Hepatocyte (in vitro differentiated cells): ENCODE measurements at regions not wholly inside any gene's neighbourhood (a gene's known extent, or its start where the extent isn't known, plus 50 kb on each side); places are given as distances from the start of the nearest gene placed in this dataset.

Source experiments
- EZH2 ChIP-seq: fragments of 200-600 bp; sonication (generic); IDR thresholded peaks from 2 replicates; pipeline ENCODE4 v1.6.1; 2016; ENCODE audit warnings: antibody characterized with exemption, mild to moderate bottlenecking, borderline replicate concordance
- EZH2phosphoT487 ChIP-seq: fragments of 200-600 bp; sonication (generic); IDR thresholded peaks from one replicate; pipeline ENCODE4 v1.6.1; 2018; ENCODE audit warnings: antibody characterized with exemption, mild to moderate bottlenecking, low read depth, moderate library complexity; ENCODE audit not compliant: unreplicated experiment, severe bottlenecking

DNA sequence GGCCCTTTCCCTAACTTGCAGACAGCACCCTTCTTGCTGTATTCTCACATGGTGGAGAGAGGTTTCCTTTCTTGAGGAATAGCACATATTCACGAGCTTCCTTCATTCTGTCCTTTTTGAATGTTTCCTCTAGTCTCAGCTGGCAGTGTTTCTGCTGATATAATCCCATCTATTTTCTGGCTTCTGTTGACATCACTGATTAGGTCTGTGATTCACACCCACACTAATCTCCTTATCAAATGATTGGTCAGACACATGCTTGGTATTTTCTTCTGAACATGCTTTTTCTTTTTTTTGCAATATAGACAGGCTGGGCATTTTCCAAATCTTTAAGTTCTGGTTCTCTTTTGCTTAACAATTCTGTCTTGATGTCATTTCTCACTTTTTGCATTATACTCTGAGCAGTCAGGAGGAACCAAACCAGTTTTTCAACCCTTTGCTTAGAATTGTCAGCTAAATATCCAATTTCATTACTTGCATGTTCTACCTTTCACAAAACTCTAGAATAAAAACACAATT lies 65.4 kb downstream of the OXSM start:
- no peak for TF ChIP-seq EZH2
- no peak for TF ChIP-seq EZH2phosphoT487
